ENCODE measurements at regions not wholly inside any gene's neighbourhood (a gene's known extent, or its start where the extent isn't known, plus 50 kb on each side); places are given as distances from the start of the nearest gene placed in this dataset.

DNA sequence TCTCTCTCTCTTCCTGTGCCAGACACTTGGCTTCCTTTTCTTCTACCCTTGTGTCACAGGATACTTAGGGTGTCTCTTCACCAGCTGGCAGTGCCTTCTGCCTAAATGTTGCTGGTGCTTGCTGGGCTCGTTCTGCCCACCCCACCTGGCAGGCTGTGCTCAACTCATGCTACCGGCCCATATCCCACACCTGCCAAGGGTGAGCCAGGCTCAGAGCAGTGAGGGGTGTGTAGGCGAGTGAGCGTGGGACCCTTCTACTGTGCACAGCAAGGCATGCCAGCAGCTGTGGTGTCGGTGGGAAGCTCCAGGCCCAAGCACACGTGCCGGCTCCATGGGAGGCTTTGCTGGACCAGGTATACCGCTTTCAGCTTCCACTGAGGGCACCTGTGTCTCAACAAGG lies 1626.7 kb upstream of the ACO1 start:
- no peaks in the 10 kb centered on the region for H3K9me2 ChIP-seq (replicated peaks; ENCODE audit: low read depth, low read length)
- H2AFZ ChIP-seq (ENCODE audit: low read length), result no peak overlapping the region
- H3K4me3 ChIP-seq (ENCODE audit: low read length, poor library complexity, severe bottlenecking), result no peak overlapping the region
- TF ChIP-seq, protein P1, sequence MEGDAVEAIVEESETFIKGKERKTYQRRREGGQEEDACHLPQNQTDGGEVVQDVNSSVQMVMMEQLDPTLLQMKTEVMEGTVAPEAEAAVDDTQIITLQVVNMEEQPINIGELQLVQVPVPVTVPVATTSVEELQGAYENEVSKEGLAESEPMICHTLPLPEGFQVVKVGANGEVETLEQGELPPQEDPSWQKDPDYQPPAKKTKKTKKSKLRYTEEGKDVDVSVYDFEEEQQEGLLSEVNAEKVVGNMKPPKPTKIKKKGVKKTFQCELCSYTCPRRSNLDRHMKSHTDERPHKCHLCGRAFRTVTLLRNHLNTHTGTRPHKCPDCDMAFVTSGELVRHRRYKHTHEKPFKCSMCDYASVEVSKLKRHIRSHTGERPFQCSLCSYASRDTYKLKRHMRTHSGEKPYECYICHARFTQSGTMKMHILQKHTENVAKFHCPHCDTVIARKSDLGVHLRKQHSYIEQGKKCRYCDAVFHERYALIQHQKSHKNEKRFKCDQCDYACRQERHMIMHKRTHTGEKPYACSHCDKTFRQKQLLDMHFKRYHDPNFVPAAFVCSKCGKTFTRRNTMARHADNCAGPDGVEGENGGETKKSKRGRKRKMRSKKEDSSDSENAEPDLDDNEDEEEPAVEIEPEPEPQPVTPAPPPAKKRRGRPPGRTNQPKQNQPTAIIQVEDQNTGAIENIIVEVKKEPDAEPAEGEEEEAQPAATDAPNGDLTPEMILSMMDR (conservative IDR thresholded peaks at IDR 0.05; ENCODE audit: low read length), result no peak
- no peak for TF ChIP-seq EZH2phosphoT487 (IDR thresholded peaks at IDR 0.05; ENCODE audit: borderline replicate concordance)
- H3K4me1 ChIP-seq (ENCODE audit: insufficient read depth, low read length, poor library complexity, severe bottlenecking), result no peaks in the 10 kb centered on the region
- no peaks in the 10 kb centered on the region for H3K79me2 ChIP-seq (ENCODE audit: insufficient read depth, low read length)
- no peaks in the 10 kb centered on the region for H4K20me1 ChIP-seq (ENCODE audit: insufficient read depth, low read length, poor library complexity, severe bottlenecking)
- no peaks in the 10 kb centered on the region for H3K9me3 ChIP-seq (ENCODE audit: insufficient read depth, low read depth, low read length)
- H3F3A ChIP-seq (ENCODE audit: low read depth), result no peaks in the 10 kb centered on the region
- H3K9ac ChIP-seq (ENCODE audit: low read depth, low read length, poor library complexity, severe bottlenecking), result no peak overlapping the region
- no peak overlapping the region for H3K4me2 ChIP-seq (ENCODE audit: low read depth, low read length, poor library complexity, severe bottlenecking)
- H3K36me3 ChIP-seq (ENCODE audit: insufficient read depth, low read length), result no peaks in the 10 kb centered on the region
- no peaks in the 10 kb centered on the region for H3K27me3 ChIP-seq (ENCODE audit: insufficient read depth, low read length, poor library complexity, severe bottlenecking)

DNA sequence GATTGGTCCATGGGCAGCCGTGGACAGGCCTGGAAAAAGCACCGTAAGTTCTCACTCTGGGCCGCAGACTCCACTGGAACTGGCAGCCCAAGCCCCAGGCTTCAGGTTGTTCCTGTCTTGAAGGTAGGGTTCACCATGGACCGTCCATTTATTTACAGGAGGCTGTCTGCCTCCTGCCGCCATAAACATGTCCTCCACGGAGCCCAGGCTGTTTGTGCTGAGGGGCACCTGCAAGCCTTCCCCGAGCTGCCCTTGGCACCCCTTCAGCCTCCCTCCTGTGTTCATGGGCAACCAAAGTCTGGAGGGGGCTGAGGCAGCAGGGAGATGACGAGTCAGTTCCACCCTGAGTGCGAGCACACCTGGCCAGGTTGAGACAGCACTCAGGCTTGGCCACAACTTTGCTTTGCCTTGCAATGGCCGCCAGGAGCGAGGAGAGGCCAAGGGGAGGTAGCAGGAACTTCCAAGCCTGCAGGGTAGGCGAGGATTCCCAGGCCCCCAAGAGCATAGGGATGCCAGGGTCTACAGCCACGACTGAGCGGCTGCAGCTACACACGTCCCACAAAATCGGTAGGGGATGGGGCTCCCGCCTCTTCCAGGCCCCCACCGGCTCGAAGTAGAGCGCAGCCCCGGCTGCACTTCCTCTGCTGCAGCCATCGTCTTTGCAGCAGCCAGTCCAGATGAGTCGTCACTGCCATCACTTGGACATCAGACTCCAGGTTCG lies 1625.6 kb upstream of the ACO1 start:
- Histone ChIP-seq H3K4me3 (ENCODE audit: low read length, poor library complexity, severe bottlenecking) (no peak overlapping the region), H3K36me3 (ENCODE audit: insufficient read depth, low read length) (no peaks in the 10 kb centered on the region), H4K20me1 (ENCODE audit: insufficient read depth, low read length, poor library complexity, severe bottlenecking) (no peaks in the 10 kb centered on the region), H3K4me1 (ENCODE audit: insufficient read depth, low read length, poor library complexity, severe bottlenecking) (no peaks in the 10 kb centered on the region), H3F3A (ENCODE audit: low read depth) (no peaks in the 10 kb centered on the region), H3K9me2 (replicated peaks; ENCODE audit: low read depth, low read length) (no peaks in the 10 kb centered on the region), H3K9me3 (ENCODE audit: insufficient read depth, low read depth, low read length) (no peaks in the 10 kb centered on the region), H3K4me2 (ENCODE audit: low read depth, low read length, poor library complexity, severe bottlenecking) (no peak overlapping the region), H3K27me3 (ENCODE audit: insufficient read depth, low read length, poor library complexity, severe bottlenecking) (no peaks in the 10 kb centered on the region), H2AFZ (ENCODE audit: low read length) (no peak overlapping the region), H3K9ac (ENCODE audit: low read depth, low read length, poor library complexity, severe bottlenecking) (no peak overlapping the region), H3K79me2 (ENCODE audit: insufficient read depth, low read length) (no peaks in the 10 kb centered on the region)
- no peak for TF ChIP-seq EZH2phosphoT487 (IDR thresholded peaks at IDR 0.05; ENCODE audit: borderline replicate concordance)
- TF ChIP-seq, protein P1 (conservative IDR thresholded peaks at IDR 0.05; ENCODE audit: low read length), result no peak

DNA sequence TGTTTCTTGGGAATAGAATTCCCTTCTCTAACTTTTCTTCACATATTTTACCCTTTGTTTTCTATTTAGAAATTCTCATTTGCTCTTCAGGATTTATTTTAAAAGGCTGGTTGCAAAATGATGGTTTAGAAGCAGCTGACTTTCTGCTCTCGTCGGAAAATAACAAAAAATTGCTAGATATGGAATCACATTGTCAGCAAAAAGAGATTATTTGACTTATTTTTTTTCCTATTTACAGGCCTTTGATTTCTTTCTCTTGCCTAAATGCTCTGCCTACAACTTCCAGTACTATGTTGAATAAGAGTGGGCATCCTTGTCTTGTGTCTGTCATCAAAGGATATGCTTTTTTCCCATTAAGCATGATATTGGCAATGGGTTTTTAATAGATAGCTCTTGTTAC lies 1619.1 kb upstream of the ACO1 start:
- H2AFZ ChIP-seq (ENCODE audit: low read length), result no peak overlapping the region
- no peaks in the 10 kb centered on the region for H3K9me3 ChIP-seq (ENCODE audit: insufficient read depth, low read depth, low read length)
- H3K36me3 ChIP-seq (ENCODE audit: insufficient read depth, low read length), result no peaks in the 10 kb centered on the region
- H3K9me2 ChIP-seq (replicated peaks; ENCODE audit: low read depth, low read length), result no peaks in the 10 kb centered on the region
- H3K4me1 ChIP-seq (ENCODE audit: insufficient read depth, low read length, poor library complexity, severe bottlenecking), result no peaks in the 10 kb centered on the region
- H3K4me3 ChIP-seq (ENCODE audit: low read length, poor library complexity, severe bottlenecking), result no peak overlapping the region
- no peak overlapping the region for H3K4me2 ChIP-seq (ENCODE audit: low read depth, low read length, poor library complexity, severe bottlenecking)
- H4K20me1 ChIP-seq (ENCODE audit: insufficient read depth, low read length, poor library complexity, severe bottlenecking), result no peaks in the 10 kb centered on the region
- no peaks in the 10 kb centered on the region for H3F3A ChIP-seq (ENCODE audit: low read depth)
- H3K27me3 ChIP-seq (ENCODE audit: insufficient read depth, low read length, poor library complexity, severe bottlenecking), result no peaks in the 10 kb centered on the region
- H3K9ac ChIP-seq (ENCODE audit: low read depth, low read length, poor library complexity, severe bottlenecking), result no peak overlapping the region
- no peaks in the 10 kb centered on the region for H3K79me2 ChIP-seq (ENCODE audit: insufficient read depth, low read length)
- TF ChIP-seq, protein P1 (conservative IDR thresholded peaks at IDR 0.05; ENCODE audit: low read length), result no peak
- no peak for TF ChIP-seq EZH2phosphoT487 (IDR thresholded peaks at IDR 0.05; ENCODE audit: borderline replicate concordance)

Measured in Loucy (cell line).